Naive thymus-derived CD8-positive, alpha-beta T cell (primary cell): ENCODE measurements at regions not wholly inside any gene's neighbourhood (a gene's known extent, or its start where the extent isn't known, plus 50 kb on each side); places are given as distances from the start of the nearest gene placed in this dataset.
A peak's percentile ranks its signal among the peaks of the same experiment; 100 is the strongest.

Source experiments
- ATAC-seq, 2 donors: fragments of 150-1000 bp; cut with Tn5 transposase in 1 of 2; sonication (Bioruptor Pico), chemical (Tn5 transposase) in 1 of 2; 1 replicate in 1 of 2; 2 replicates in 1 of 2; pipeline ENCODE4 v1.10.0; 2021; ENCODE audit warnings: mild to moderate bottlenecking in 2 of 2, moderate library complexity in 2 of 2
- POLR2A ChIA-PET: fragments of 350-600 bp; sonication (Branson Sonifier 250); formaldehyde crosslinking; loops from one replicate; lab custom pipeline; 2021; ENCODE audit warnings: antibody characterized with exemption; lab: Charles Lee
- DNase-seq, 10 donors: peaks; one replicate each; pipeline versions ENCODE4 v3.0.0 to v3.0.0-alpha.2; 2020 to 2022
- H3K27ac Mint-ChIP-seq, 10 donors: one replicate each; pipeline ENCODE4 v1.8.0; 2020 to 2022; ENCODE audit warnings: mild to moderate bottlenecking in 10 of 10, mixed read lengths in 10 of 10, moderate library complexity in 4 of 10, inconsistent platforms in 1 of 10
- H3K27me3 Mint-ChIP-seq, 5 donors: one replicate each; pipeline ENCODE4 v1.8.0; 2021 to 2022; ENCODE audit warnings: mixed read lengths in 5 of 5
- H3K36me3 Mint-ChIP-seq, 3 donors: one replicate each; pipeline ENCODE4 v1.8.0; 2020 to 2022; ENCODE audit warnings: mixed read lengths in 3 of 3, mild to moderate bottlenecking in 2 of 3, inconsistent platforms in 1 of 3
- H3K4me1 Mint-ChIP-seq, 4 donors: one replicate each; pipeline ENCODE4 v1.8.0; 2021 to 2022; ENCODE audit warnings: mixed read lengths in 4 of 4
- H3K4me3 Mint-ChIP-seq, 10 donors: one replicate each; pipeline ENCODE4 v1.8.0; 2020 to 2022; ENCODE audit warnings: mild to moderate bottlenecking in 10 of 10, mixed read lengths in 10 of 10, moderate library complexity in 6 of 10, inconsistent platforms in 1 of 10
- H3K9me3 Mint-ChIP-seq, 9 donors: one replicate each; pipeline ENCODE4 v1.8.0; 2020 to 2022; ENCODE audit warnings: mixed read lengths in 9 of 9, mild to moderate bottlenecking in 3 of 9, inconsistent platforms in 1 of 9, moderate library complexity in 1 of 9

DNA sequence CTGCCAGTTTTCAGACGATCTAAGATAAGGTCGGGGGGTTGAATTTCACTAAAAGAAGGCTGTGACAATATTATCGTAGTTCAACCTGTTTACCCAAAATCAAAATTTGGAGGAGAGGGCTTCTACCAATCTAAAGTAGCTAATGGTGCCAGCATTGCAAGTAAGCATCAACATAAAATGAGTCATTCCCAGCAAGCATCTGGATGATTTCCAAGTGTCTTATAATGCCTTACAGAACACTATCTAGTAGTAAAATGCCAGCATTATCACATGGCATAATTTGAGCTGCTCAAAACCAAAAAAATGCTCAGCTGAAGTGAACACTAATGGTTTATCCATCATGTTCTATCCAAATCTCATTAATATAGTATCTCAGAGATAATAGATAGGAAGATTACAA, 1193.9 kb downstream of the DNAJB9 start:
- H3K27me3 Mint-ChIP-seq = peaks cover 0 to 10% (median 2%) of the 10 kb centered on the region in 5 donors
- no peak for DNase-seq
- POLR2A ChIA-PET = no interaction called here
- H3K4me3 Mint-ChIP-seq = no peak overlapping the region
- peaks cover 0 to 5% (median 0%) of the 10 kb centered on the region in 3 donors for H3K36me3 Mint-ChIP-seq
- no peak overlapping the region for H3K27ac Mint-ChIP-seq
- no peak for ATAC-seq
- H3K4me1 Mint-ChIP-seq = no peaks in the 10 kb centered on the region
- peaks cover 0 to 17% (median 3%) of the 10 kb centered on the region in 9 donors for H3K9me3 Mint-ChIP-seq

DNA sequence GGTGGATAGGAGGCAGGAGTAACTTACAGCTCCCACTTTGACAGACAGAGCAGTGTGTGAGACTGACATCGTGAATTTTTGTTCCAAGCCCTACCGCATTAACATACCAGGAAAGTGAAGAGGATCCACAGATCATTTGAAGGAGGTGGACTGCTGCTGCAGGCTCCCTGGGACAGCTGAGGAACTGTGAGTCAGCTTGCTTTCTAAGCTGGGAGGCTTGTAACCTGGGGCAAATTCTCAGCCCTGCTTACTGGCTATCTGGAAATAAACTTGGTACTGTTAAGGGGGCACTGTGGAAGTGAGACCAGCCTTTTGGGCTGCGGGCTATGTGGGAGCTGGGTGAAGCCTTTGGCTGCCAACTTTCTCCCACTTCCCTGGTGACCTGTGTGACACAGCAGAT, 1202.5 kb downstream of the DNAJB9 start:
- H3K4me3 Mint-ChIP-seq = no peak overlapping the region
- no peaks in the 10 kb centered on the region for H3K27me3 Mint-ChIP-seq
- POLR2A ChIA-PET = no interaction called here
- H3K9me3 Mint-ChIP-seq = peaks cover 0 to 22% (median 9%) of the 10 kb centered on the region in 9 donors
- no peaks in the 10 kb centered on the region for H3K4me1 Mint-ChIP-seq
- H3K36me3 Mint-ChIP-seq = no peaks in the 10 kb centered on the region
- H3K27ac Mint-ChIP-seq = no peak overlapping the region
- no peak for ATAC-seq
- no peak for DNase-seq

DNA sequence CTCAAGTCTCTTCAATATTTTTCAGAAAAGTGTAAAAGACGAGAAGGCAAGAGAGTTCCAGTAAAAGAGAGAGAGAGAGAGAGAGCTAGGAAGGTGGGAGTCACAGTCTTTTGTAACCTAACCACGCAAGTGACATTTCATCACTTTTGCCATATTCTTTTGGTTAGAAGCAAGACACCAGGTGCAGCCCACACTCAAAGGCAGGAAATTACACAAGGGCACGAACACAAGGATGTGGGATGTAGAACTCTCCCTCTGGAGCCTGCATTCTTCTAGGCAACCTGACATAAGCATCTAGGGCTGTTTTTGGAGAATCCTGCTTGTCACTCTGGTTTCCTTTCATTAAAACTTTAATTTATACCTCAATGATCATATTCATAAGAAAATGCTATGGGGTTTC, 1213.1 kb downstream of the DNAJB9 start:
- H3K36me3 Mint-ChIP-seq = no peaks in the 10 kb centered on the region
- no peak overlapping the region for H3K27ac Mint-ChIP-seq
- H3K4me3 Mint-ChIP-seq = no peak overlapping the region
- no peaks in the 10 kb centered on the region for H3K4me1 Mint-ChIP-seq
- no peak for DNase-seq
- peaks cover 0 to 10% (median 0%) of the 10 kb centered on the region in 9 donors for H3K9me3 Mint-ChIP-seq
- peaks cover 0 to 3% (median 0%) of the 10 kb centered on the region in 5 donors for H3K27me3 Mint-ChIP-seq
- ATAC-seq = no peak
- POLR2A ChIA-PET = no interaction called here

DNA sequence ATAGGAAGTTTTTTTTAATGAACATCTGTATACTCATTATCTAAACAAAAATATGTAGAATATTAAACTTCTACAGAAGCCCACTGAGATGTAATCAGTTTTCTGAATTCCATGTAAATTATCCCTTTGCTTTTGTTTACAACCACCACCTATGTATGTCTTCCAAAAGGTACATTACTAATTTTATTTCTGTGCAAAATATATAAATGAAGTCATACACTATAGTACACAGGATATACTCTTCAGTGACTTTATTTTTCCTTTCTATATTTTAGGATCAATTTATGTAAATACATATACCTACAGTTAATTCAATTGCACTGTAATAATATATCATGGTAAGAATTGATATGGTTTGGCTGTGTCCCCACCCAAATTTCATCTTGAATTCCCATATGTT, 1236.9 kb downstream of the DNAJB9 start:
- H3K4me3 Mint-ChIP-seq = no peak overlapping the region
- peaks cover 0 to 10% (median 0%) of the 10 kb centered on the region in 9 donors for H3K9me3 Mint-ChIP-seq

GRCh38 chr7:109821156-109821555, 1251.5 kb downstream of the DNAJB9 start:
- H3K9me3 Mint-ChIP-seq = peaks cover 0 to 31% (median 23%) of the 10 kb centered on the region in 9 donors
- H3K27ac Mint-ChIP-seq = peak overlapping the region in 1 of 10 donors; percentile 29
- ATAC-seq = no peak
- no peaks in the 10 kb centered on the region for H3K4me1 Mint-ChIP-seq
- POLR2A ChIA-PET = no interaction called here
- H3K4me3 Mint-ChIP-seq = no peak overlapping the region
- H3K36me3 Mint-ChIP-seq = peaks cover 0 to 10% (median 4%) of the 10 kb centered on the region in 3 donors
- DNase-seq = no peak
- peaks cover 0 to 2% (median 0%) of the 10 kb centered on the region in 5 donors for H3K27me3 Mint-ChIP-seq

More for the DNA sequence above, 1236.9 kb downstream of the DNAJB9 start:
- DNase-seq = no peak
- no peak for ATAC-seq
- H3K27ac Mint-ChIP-seq = no peak overlapping the region
- no peaks in the 10 kb centered on the region for H3K36me3 Mint-ChIP-seq
- H3K4me1 Mint-ChIP-seq = no peaks in the 10 kb centered on the region
- peaks cover 0 to 4% (median 0%) of the 10 kb centered on the region in 5 donors for H3K27me3 Mint-ChIP-seq
- POLR2A ChIA-PET = no interaction called here

GRCh38 chr7:109834851-109835250, 1256.1 kb upstream of the LRRN3 start:
- Mint-ChIP-seq H3K27me3 (peaks cover 0 to 18% (median 1%) of the 10 kb centered on the region in 5 donors), H3K4me1 (no peaks in the 10 kb centered on the region), H3K4me3 (no peak overlapping the region), H3K36me3 (no peaks in the 10 kb centered on the region), H3K9me3 (no peaks in the 10 kb centered on the region), H3K27ac (no peak overlapping the region)
- ATAC-seq = no peak
- POLR2A ChIA-PET = no interaction called here
- no peak for DNase-seq

DNA sequence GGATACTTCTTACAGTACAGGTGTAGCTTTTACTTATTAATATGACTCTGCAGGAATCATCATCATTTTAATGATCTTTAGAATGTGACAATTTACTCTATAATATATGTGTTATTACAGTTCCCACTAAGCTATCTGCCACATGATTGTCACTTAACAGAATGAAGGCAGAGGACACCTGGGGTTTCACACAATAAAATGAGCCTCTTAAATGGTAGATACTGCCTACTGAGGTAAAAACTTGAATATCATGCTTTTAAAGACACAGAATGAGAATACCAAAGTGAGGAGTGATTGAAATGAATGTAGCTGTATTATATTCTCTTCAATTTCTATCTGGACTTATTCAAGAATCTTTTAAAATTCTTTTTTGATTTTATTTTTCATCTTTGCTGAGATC, 1255.3 kb upstream of the LRRN3 start:
- peaks cover 0 to 18% (median 1%) of the 10 kb centered on the region in 5 donors for H3K27me3 Mint-ChIP-seq
- no peak overlapping the region for H3K27ac Mint-ChIP-seq
- POLR2A ChIA-PET = no interaction called here
- H3K36me3 Mint-ChIP-seq = no peaks in the 10 kb centered on the region
- no peak overlapping the region for H3K4me3 Mint-ChIP-seq
- no peaks in the 10 kb centered on the region for H3K4me1 Mint-ChIP-seq
- ATAC-seq (no peak), DNase-seq (no peak)
- H3K9me3 Mint-ChIP-seq = no peaks in the 10 kb centered on the region

DNA sequence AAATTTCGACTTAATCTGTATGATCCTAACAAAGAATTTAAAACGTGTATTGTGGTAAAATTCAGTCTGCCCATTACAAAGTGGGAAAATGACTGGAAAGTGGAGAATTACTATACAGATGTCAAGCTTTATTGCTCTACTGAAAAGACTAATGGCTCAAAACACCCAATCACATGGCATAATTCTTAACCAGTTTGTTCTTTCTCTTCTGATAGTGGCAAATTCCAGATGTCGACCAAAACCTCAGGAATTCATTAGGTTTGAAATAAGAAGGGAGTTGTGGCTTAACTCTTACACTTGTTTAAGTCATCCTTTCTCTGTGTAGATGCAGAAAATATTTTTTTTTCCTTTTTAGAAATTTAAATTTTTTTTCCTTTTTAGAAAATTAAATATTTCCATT, 1254.9 kb upstream of the LRRN3 start:
- POLR2A ChIA-PET = no interaction called here
- H3K4me3 Mint-ChIP-seq = no peak overlapping the region
- H3K4me1 Mint-ChIP-seq = no peaks in the 10 kb centered on the region
- DNase-seq = no peak
- H3K27me3 Mint-ChIP-seq = peaks cover 0 to 18% (median 1%) of the 10 kb centered on the region in 5 donors
- no peaks in the 10 kb centered on the region for H3K9me3 Mint-ChIP-seq
- no peak for ATAC-seq
- H3K27ac Mint-ChIP-seq = no peak overlapping the region
- H3K36me3 Mint-ChIP-seq = no peaks in the 10 kb centered on the region

GRCh38 chr7:109842386-109842785, 1248.5 kb upstream of the LRRN3 start:
- POLR2A ChIA-PET = no interaction called here
- DNase-seq = no peak
- Mint-ChIP-seq H3K4me3 (no peak overlapping the region), H3K36me3 (no peaks in the 10 kb centered on the region), H3K4me1 (no peaks in the 10 kb centered on the region), H3K27me3 (peaks cover 0 to 19% (median 1%) of the 10 kb centered on the region in 5 donors), H3K9me3 (no peaks in the 10 kb centered on the region), H3K27ac (no peak overlapping the region)
- ATAC-seq = no peak

- Mint-ChIP-seq H3K4me3 (no peak overlapping the region), H3K9me3 (no peaks in the 10 kb centered on the region), H3K27ac (no peak overlapping the region), H3K27me3 (peaks cover 0 to 13% (median 1%) of the 10 kb centered on the region in 5 donors), H3K36me3 (no peaks in the 10 kb centered on the region), H3K4me1 (no peaks in the 10 kb centered on the region)
- ATAC-seq (no peak), DNase-seq (peak in 4 of 10 donors; percentile 5 to 17 (median 8))
- POLR2A ChIA-PET = no interaction called here
Observed at GRCh38 chr7:109844362-109844761, 1246.6 kb upstream of the LRRN3 start.

- Mint-ChIP-seq H3K36me3 (no peaks in the 10 kb centered on the region), H3K27me3 (peaks cover 0 to 16% (median 9%) of the 10 kb centered on the region in 5 donors), H3K4me1 (no peaks in the 10 kb centered on the region), H3K4me3 (no peak overlapping the region), H3K27ac (no peak overlapping the region), H3K9me3 (peaks cover 0 to 2% (median 0%) of the 10 kb centered on the region in 9 donors)
- POLR2A ChIA-PET = no interaction called here
- DNase-seq (no peak), ATAC-seq (no peak)
Observed at GRCh38 chr7:109864230-109864629, 1226.7 kb upstream of the LRRN3 start.

- H3K4me1 Mint-ChIP-seq = no peaks in the 10 kb centered on the region
- no peaks in the 10 kb centered on the region for H3K36me3 Mint-ChIP-seq
- no peak for DNase-seq
- peak in 1 of 2 donors; percentile 16 for ATAC-seq
- H3K9me3 Mint-ChIP-seq = peaks cover 0 to 2% (median 0%) of the 10 kb centered on the region in 9 donors
- POLR2A ChIA-PET = no interaction called here
- no peak overlapping the region for H3K4me3 Mint-ChIP-seq
- no peak overlapping the region for H3K27ac Mint-ChIP-seq
- H3K27me3 Mint-ChIP-seq = peaks cover 0 to 16% (median 4%) of the 10 kb centered on the region in 5 donors
Observed at GRCh38 chr7:109868215-109868860, 1222.6 kb upstream of the LRRN3 start.

DNA sequence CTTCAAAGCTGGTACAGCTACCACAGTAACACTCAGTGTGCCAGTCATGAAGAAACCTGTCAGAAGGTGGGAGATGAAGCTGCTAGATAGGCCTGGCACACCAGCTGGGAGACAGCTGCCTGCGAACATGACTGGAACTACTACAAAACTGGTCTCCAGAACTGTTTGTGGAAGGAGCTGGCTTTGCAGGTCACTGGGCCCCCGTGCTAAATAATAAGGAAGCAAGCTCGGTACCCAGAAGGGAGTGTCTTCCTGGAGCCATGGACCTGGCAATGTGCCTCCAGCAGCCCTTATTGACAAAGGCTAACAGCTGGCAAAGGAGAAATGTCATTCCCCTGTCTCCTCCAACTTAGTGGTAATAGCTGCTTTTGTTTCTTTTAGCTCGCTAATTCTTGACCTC, 1217.6 kb upstream of the LRRN3 start:
- DNase-seq (no peak), ATAC-seq (no peak)
- H3K9me3 Mint-ChIP-seq = peaks cover 0 to 2% (median 0%) of the 10 kb centered on the region in 9 donors
- H3K4me3 Mint-ChIP-seq = no peak overlapping the region
- H3K36me3 Mint-ChIP-seq = no peaks in the 10 kb centered on the region
- no peak overlapping the region for H3K27ac Mint-ChIP-seq
- no peaks in the 10 kb centered on the region for H3K4me1 Mint-ChIP-seq
- H3K27me3 Mint-ChIP-seq = peaks cover 0 to 16% (median 4%) of the 10 kb centered on the region in 5 donors
- POLR2A ChIA-PET = no interaction called here
